SU-DHL-6 (cell line): ENCODE measurements at regions not wholly inside any gene's neighbourhood (a gene's known extent, or its start where the extent isn't known, plus 50 kb on each side); places are given as distances from the start of the nearest gene placed in this dataset.

Experiments used
- H2AFZ ChIP-seq: fragments of 200-600 bp; sonication (generic); 2 replicates; pipeline ENCODE4 v1.6.1; 2014; ENCODE audit warnings: low read depth, mild to moderate bottlenecking, moderate library complexity, mixed read lengths, antibody characterized with exemption, low read length; ENCODE audit not compliant: severe bottlenecking
- H3F3A ChIP-seq: fragments of 200-600 bp; shearing (Covaris generic); 2 replicates; pipeline ENCODE4 v1.6.0; 2016; ENCODE audit warnings: antibody characterized with exemption, mild to moderate bottlenecking; ENCODE audit not compliant: insufficient read depth
- H3K27ac ChIP-seq: fragments of 200-600 bp; sonication (generic); 2 replicates; pipeline ENCODE4 v1.5.1; 2016; ENCODE audit warnings: low read depth, mild to moderate bottlenecking, low read length, moderate library complexity, mixed read lengths
- H3K27me3 ChIP-seq: fragments of 200-600 bp; sonication (generic), shearing (Covaris generic); 2 replicates; pipeline ENCODE4 v1.6.0; 2014; ENCODE audit warnings: mild to moderate bottlenecking, low read length
- H3K36me3 ChIP-seq: fragments of 200-600 bp; sonication (generic); 2 replicates; pipeline ENCODE4 v1.6.1; 2014; ENCODE audit warnings: mild to moderate bottlenecking, low read length, mixed read lengths
- H3K4me2 ChIP-seq: fragments of 300-600, 200-600 bp; shearing (Covaris generic), sonication (generic); 2 replicates; pipeline ENCODE4 v1.6.0; 2014; ENCODE audit warnings: low read length, low read depth, mild to moderate bottlenecking; ENCODE audit not compliant: poor library complexity, severe bottlenecking
- H3K4me3 ChIP-seq: fragments of 200-600 bp; sonication (generic); 2 replicates; pipeline ENCODE4 v1.5.1; 2014; ENCODE audit warnings: antibody characterized with exemption, low read length, mild to moderate bottlenecking, mixed read lengths; ENCODE audit not compliant: insufficient read depth, poor library complexity, severe bottlenecking
- H3K79me2 ChIP-seq: fragments of 200-600 bp; sonication (generic); 2 replicates; pipeline ENCODE4 v1.6.1; 2014; ENCODE audit warnings: mild to moderate bottlenecking, low read length, moderate library complexity; ENCODE audit not compliant: insufficient read depth
- H3K9ac ChIP-seq: fragments of 200-600 bp; sonication (generic); 2 replicates; pipeline ENCODE4 v1.7.0; 2014; ENCODE audit warnings: mild to moderate bottlenecking, low read length
- H3K9me2 ChIP-seq: fragments of 200-600 bp; sonication (generic); replicated peaks from 2 replicates; pipeline ENCODE4 v1.6.1; 2014; ENCODE audit warnings: low read length; ENCODE audit not compliant: insufficient read depth
- H3K9me3 ChIP-seq: fragments of 200-600 bp; sonication (generic); 2 replicates; pipeline ENCODE4 v1.6.1; 2014; ENCODE audit warnings: low read length, mixed read lengths; ENCODE audit not compliant: insufficient read depth
- H4K20me1 ChIP-seq: fragments of 200-600 bp; sonication (generic); 2 replicates; pipeline ENCODE4 v1.6.1; 2014; ENCODE audit warnings: low read depth, mild to moderate bottlenecking, antibody characterized with exemption, low read length, moderate library complexity, mixed read lengths
- EZH2phosphoT487 ChIP-seq: fragments of 200-600 bp; sonication (generic), shearing (Covaris generic); conservative IDR thresholded peaks from 2 replicates; pipeline ENCODE4 v1.6.1; 2018; ENCODE audit warnings: mild to moderate bottlenecking, antibody characterized with exemption, low read length, moderate library complexity, mixed read lengths
- TF ChIP-seq, protein P1 (sequence below): fragments of 200-600 bp; sonication (generic); IDR thresholded peaks from one replicate; pipeline ENCODE4 v1.5.1; 2017; ENCODE audit warnings: antibody characterized with exemption, mild to moderate bottlenecking, low read length, moderate library complexity; ENCODE audit not compliant: insufficient read depth, poor library complexity, severe bottlenecking

GRCh38 chr4:26044983-26045382, 131.0 kb downstream of the SMIM20 start:
- H3K79me2 ChIP-seq: no peaks in the 10 kb centered on the region
- no peak overlapping the region for H3K9ac ChIP-seq
- TF ChIP-seq, protein P1, sequence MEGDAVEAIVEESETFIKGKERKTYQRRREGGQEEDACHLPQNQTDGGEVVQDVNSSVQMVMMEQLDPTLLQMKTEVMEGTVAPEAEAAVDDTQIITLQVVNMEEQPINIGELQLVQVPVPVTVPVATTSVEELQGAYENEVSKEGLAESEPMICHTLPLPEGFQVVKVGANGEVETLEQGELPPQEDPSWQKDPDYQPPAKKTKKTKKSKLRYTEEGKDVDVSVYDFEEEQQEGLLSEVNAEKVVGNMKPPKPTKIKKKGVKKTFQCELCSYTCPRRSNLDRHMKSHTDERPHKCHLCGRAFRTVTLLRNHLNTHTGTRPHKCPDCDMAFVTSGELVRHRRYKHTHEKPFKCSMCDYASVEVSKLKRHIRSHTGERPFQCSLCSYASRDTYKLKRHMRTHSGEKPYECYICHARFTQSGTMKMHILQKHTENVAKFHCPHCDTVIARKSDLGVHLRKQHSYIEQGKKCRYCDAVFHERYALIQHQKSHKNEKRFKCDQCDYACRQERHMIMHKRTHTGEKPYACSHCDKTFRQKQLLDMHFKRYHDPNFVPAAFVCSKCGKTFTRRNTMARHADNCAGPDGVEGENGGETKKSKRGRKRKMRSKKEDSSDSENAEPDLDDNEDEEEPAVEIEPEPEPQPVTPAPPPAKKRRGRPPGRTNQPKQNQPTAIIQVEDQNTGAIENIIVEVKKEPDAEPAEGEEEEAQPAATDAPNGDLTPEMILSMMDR: no peak
- no peak for TF ChIP-seq EZH2phosphoT487
- H3K9me3 ChIP-seq: no peaks in the 10 kb centered on the region
- no peaks in the 10 kb centered on the region for H3K9me2 ChIP-seq
- no peak overlapping the region for H2AFZ ChIP-seq
- no peak overlapping the region for H3K4me2 ChIP-seq
- H3F3A ChIP-seq: no peaks in the 10 kb centered on the region
- no peaks in the 10 kb centered on the region for H3K27me3 ChIP-seq
- no peaks in the 10 kb centered on the region for H3K36me3 ChIP-seq
- no peak overlapping the region for H3K4me3 ChIP-seq
- no peak overlapping the region for H3K27ac ChIP-seq
- no peaks in the 10 kb centered on the region for H4K20me1 ChIP-seq

DNA sequence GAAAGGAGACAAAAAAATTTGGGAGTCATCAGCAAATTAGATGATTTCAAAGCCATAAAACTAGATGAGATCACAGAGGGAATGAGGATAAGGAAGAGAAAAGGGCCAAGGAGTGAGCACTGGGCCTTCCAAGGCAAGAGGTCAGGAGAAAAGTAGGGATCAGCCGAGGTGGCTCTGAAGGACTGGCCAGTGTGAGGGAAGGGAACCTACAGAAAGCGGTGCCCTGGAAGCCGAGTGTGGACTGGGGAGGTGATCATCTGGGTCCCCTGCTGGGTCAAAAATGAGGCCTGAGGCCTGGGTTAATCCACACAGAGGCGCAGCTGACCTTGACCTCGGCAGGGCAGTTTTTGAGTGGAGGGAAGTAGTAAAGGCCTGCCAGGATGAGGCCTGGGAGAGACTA, 133.8 kb downstream of the SMIM20 start:
- H2AFZ ChIP-seq: no peak overlapping the region

DNA sequence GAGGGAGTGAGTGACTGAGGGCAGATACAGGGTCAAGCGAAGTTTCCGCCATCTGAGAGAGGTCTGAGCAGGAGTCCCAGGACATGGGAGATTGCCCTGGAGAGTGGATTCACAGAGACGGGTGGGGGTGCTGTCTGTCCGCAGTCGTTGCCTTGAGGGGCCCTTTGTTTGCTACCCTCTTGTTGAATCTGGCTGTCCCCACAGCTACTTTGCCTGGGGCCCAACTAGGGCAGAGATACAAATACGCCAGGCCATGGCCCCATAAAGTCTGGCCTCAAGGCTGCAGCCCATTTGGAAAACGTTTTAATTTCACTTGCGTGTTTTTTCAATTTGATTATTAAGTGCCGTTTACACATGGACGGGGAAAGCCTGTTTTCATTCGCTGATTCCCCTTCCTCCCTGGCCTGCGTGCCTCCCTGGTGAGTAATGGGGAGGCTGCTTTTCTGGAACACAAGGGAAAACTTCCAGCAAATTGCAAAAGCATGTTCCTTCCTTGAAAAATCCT, 134.4 kb downstream of the SMIM20 start:
- H3K9ac ChIP-seq: no peak overlapping the region
- no peaks in the 10 kb centered on the region for H3K9me3 ChIP-seq
- no peaks in the 10 kb centered on the region for H3K36me3 ChIP-seq
- no peak overlapping the region for H2AFZ ChIP-seq
- H4K20me1 ChIP-seq: no peaks in the 10 kb centered on the region
- H3F3A ChIP-seq: no peaks in the 10 kb centered on the region
- H3K9me2 ChIP-seq: no peaks in the 10 kb centered on the region
- H3K4me3 ChIP-seq: no peak overlapping the region
- H3K4me2 ChIP-seq: no peak overlapping the region
- TF ChIP-seq, protein P1: no peak
- TF ChIP-seq EZH2phosphoT487: no peak
- no peaks in the 10 kb centered on the region for H3K79me2 ChIP-seq
- H3K27me3 ChIP-seq: no peaks in the 10 kb centered on the region
- no peak overlapping the region for H3K27ac ChIP-seq

More for the DNA sequence above, 133.8 kb downstream of the SMIM20 start:
- Histone ChIP-seq H3K27ac (no peak overlapping the region), H4K20me1 (no peaks in the 10 kb centered on the region), H3K9ac (no peak overlapping the region), H3K27me3 (no peaks in the 10 kb centered on the region), H3K4me3 (no peak overlapping the region), H3K9me2 (no peaks in the 10 kb centered on the region), H3K9me3 (no peaks in the 10 kb centered on the region), H3K4me2 (no peak overlapping the region), H3K36me3 (no peaks in the 10 kb centered on the region), H3F3A (no peaks in the 10 kb centered on the region), H3K79me2 (no peaks in the 10 kb centered on the region)
- TF ChIP-seq EZH2phosphoT487: no peak
- TF ChIP-seq, protein P1: no peak
